ENCODE measurements at regions not wholly inside any gene's neighbourhood (a gene's known extent, or its start where the extent isn't known, plus 50 kb on each side); places are given as distances from the start of the nearest gene placed in this dataset.

DNA sequence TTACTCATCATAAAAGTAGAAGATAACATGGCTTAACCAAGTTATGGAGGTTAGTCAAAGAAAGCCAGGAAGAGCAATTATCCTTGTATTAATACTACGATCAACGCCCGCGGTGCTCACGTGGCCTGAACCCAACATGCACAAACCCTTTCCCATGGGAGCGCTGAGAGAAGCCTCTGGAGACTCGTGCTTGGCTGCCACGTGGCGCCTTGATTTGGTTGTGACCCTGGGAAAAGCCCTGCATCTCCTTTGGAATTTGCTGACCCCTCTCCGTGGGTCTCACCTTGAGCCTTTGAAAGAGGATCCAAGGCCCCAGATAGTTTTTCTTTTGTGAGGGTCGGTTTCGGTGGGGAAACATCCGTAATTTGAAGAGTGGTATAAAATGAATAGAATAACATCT lies 255.6 kb downstream of the DCDC2C start:
- TF ChIP-seq JUND (IDR thresholded peaks at IDR 0.05) (no peak), CEBPB (IDR thresholded peaks at IDR 0.05; ENCODE audit: low read depth) (no peak), ELF1 (IDR thresholded peaks at IDR 0.05; ENCODE audit: borderline replicate concordance, low read depth) (no peak), EGR1 (IDR thresholded peaks at IDR 0.05; ENCODE audit: low read depth) (no peak), CTCF (IDR thresholded peaks at IDR 0.05 in 2 of 3, conservative IDR thresholded peaks at IDR 0.05 in 1 of 3; ENCODE audit: borderline replicate concordance in 1 of 3, insufficient read depth in 1 of 3, low read depth in 2 of 3, low read length in 2 of 3) (no peak), TCF7L2 (IDR thresholded peaks at IDR 0.05; ENCODE audit: borderline replicate concordance, extremely low read depth, insufficient read depth, insufficient read length) (no peak), ZBTB33 (IDR thresholded peaks at IDR 0.05; ENCODE audit: extremely low read depth, insufficient replicate concordance, low read length) (no peak), EZH2 (IDR thresholded peaks at IDR 0.05) (no peak), EZH2phosphoT487 (IDR thresholded peaks at IDR 0.05; ENCODE audit: borderline replicate concordance) (no peak), POLR2AphosphoS5 (IDR thresholded peaks at IDR 0.05; ENCODE audit: low read depth, low read length) (no peak), RAD21 (IDR thresholded peaks at IDR 0.05; ENCODE audit: low read depth) (no peak)
- TF ChIP-seq, protein P1, sequence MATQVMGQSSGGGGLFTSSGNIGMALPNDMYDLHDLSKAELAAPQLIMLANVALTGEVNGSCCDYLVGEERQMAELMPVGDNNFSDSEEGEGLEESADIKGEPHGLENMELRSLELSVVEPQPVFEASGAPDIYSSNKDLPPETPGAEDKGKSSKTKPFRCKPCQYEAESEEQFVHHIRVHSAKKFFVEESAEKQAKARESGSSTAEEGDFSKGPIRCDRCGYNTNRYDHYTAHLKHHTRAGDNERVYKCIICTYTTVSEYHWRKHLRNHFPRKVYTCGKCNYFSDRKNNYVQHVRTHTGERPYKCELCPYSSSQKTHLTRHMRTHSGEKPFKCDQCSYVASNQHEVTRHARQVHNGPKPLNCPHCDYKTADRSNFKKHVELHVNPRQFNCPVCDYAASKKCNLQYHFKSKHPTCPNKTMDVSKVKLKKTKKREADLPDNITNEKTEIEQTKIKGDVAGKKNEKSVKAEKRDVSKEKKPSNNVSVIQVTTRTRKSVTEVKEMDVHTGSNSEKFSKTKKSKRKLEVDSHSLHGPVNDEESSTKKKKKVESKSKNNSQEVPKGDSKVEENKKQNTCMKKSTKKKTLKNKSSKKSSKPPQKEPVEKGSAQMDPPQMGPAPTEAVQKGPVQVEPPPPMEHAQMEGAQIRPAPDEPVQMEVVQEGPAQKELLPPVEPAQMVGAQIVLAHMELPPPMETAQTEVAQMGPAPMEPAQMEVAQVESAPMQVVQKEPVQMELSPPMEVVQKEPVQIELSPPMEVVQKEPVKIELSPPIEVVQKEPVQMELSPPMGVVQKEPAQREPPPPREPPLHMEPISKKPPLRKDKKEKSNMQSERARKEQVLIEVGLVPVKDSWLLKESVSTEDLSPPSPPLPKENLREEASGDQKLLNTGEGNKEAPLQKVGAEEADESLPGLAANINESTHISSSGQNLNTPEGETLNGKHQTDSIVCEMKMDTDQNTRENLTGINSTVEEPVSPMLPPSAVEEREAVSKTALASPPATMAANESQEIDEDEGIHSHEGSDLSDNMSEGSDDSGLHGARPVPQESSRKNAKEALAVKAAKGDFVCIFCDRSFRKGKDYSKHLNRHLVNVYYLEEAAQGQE (IDR thresholded peaks at IDR 0.05; ENCODE audit: low read depth): no peak
- TF ChIP-seq, protein P2, sequence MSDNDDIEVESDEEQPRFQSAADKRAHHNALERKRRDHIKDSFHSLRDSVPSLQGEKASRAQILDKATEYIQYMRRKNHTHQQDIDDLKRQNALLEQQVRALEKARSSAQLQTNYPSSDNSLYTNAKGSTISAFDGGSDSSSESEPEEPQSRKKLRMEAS (IDR thresholded peaks at IDR 0.05): no peak
